Vagina (tissue), 2 donors: ENCODE measurements at regions not wholly inside any gene's neighbourhood (a gene's known extent, or its start where the extent isn't known, plus 50 kb on each side); places are given as distances from the start of the nearest gene placed in this dataset.

Experiments
- DNase-seq, 2 donors: peaks; one replicate each; pipeline ENCODE4 v3.0.0-alpha.2; 2017; ENCODE audit errors: extremely low spot score in 2 of 2
- H3K27ac ChIP-seq: fragments of 200-600 bp; sonication (generic); one replicate; pipeline ENCODE4 v1.5.1; 2019
- H3K27me3 ChIP-seq: fragments of 200-600 bp; sonication (generic); one replicate; pipeline ENCODE4 v1.5.1; 2019
- H3K36me3 ChIP-seq, 2 donors: fragments of 200-600 bp; sonication (generic); one replicate each; pipeline ENCODE4 v1.5.1; 2017 to 2019
- H3K4me1 ChIP-seq: fragments of 200-600 bp; sonication (generic); one replicate; pipeline ENCODE4 v1.5.1; 2019
- H3K4me3 ChIP-seq, 2 donors: fragments of 200-600 bp; sonication (generic); 1 replicate in 1 of 2; 2 replicates in 1 of 2; pipeline ENCODE4 v1.5.1; 2016 to 2019
- H3K9me3 ChIP-seq: fragments of 200-600 bp; sonication (generic); one replicate; pipeline ENCODE4 v1.5.1; 2019
- CTCF ChIP-seq, 3 experiments: fragments of 450-650 bp in 2 of 3; fragments of 200-600 bp in 1 of 3; sonication (generic) in 1 of 3; IDR thresholded peaks; one replicate each; pipeline ENCODE4 v1.5.1; 2017 to 2019; ENCODE audit warnings: antibody characterized with exemption in 3 of 3, mild to moderate bottlenecking in 2 of 3, moderate library complexity in 2 of 3
- POLR2A ChIP-seq, 2 donors: fragments of 450-650 bp; IDR thresholded peaks; one replicate each; pipeline ENCODE4 v1.6.1; 2017; ENCODE audit warnings: antibody characterized with exemption in 2 of 2, mild to moderate bottlenecking in 2 of 2, moderate library complexity in 2 of 2
- POLR2AphosphoS5 ChIP-seq, 2 donors: sonication (generic); formaldehyde crosslinking; IDR thresholded peaks; one replicate each; pipeline ENCODE4 v1.9.0; 2017; ENCODE audit warnings: antibody characterized with exemption in 2 of 2, mild to moderate bottlenecking in 2 of 2, low read depth in 1 of 2; ENCODE audit not compliant: insufficient read depth in 1 of 2
- intact Hi-C: fragments of 100-400 bp; cut with DNase I; formaldehyde crosslinking; loops from one replicate; pipeline ENCODE4 v1.15.1; 2023

DNA sequence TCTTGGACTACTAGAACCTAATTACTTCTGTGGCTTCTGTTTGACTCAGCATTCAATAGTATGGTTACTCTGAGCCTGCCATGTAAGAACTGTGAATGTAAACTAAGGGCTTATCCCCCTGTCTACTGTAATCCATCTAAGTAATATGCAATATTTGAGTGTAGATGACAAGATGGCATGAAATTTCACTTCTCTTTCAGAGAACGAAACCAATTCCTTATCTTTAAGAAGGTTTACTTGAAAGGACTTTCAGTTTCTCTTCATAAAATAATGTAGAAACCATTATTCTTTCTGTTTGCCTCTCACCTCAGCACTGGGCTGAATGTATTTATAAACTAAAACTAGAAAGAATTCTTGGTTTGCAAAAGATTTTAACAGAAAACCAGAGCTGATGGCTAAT is 60.4 kb upstream of the ARID2 start:
- Histone ChIP-seq H3K4me3 (no peak overlapping the region), H3K27ac (no peak overlapping the region)

DNA sequence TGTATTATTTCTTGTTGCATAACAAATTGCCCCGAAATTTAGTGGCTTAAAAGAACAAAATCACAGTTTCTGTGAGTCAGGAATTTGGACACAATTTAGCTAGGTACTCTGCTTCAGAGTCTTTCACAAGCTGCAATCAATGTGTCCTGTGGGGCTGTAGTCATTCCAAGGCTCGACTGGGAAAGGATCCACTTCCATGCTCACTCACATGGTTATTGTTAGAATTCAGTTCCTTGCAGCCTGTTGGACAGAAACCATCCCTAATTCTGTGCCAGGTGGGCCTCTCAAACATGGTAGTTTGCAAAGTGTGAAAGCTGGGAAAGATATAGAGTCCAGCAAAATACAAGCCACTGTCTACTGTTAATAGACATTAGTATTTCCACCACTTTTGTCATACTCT is 59.7 kb upstream of the ARID2 start:
- no peak overlapping the region for H3K27ac ChIP-seq
- no peaks in the 10 kb centered on the region for H3K36me3 ChIP-seq
- intact Hi-C loops, result no loop called here
- no peak for TF ChIP-seq POLR2A (IDR thresholded peaks at IDR 0.05)
- TF ChIP-seq CTCF (IDR thresholded peaks at IDR 0.05), result no peak
- TF ChIP-seq POLR2AphosphoS5 (IDR thresholded peaks at IDR 0.05; ENCODE audit: insufficient read depth in 1 of 2, low read depth in 1 of 2), result no peak
- peaks cover 5% of the 10 kb centered on the region for H3K4me1 ChIP-seq
- no peaks in the 10 kb centered on the region for H3K27me3 ChIP-seq
- DNase-seq, result no peak
- H3K4me3 ChIP-seq, result no peak overlapping the region
- H3K9me3 ChIP-seq, result no peaks in the 10 kb centered on the region

More for the DNA sequence above, 60.4 kb upstream of the ARID2 start:
- peaks cover 5% of the 10 kb centered on the region for H3K4me1 ChIP-seq
- intact Hi-C loops, result no loop called here
- DNase-seq, result no peak
- H3K27me3 ChIP-seq, result no peaks in the 10 kb centered on the region
- no peak for TF ChIP-seq POLR2AphosphoS5 (IDR thresholded peaks at IDR 0.05; ENCODE audit: insufficient read depth in 1 of 2, low read depth in 1 of 2)
- no peak for TF ChIP-seq CTCF (IDR thresholded peaks at IDR 0.05)
- TF ChIP-seq POLR2A (IDR thresholded peaks at IDR 0.05), result no peak
- H3K36me3 ChIP-seq, result no peaks in the 10 kb centered on the region
- H3K9me3 ChIP-seq, result no peaks in the 10 kb centered on the region

GRCh38 chr12:45670346-45671065 is 59.0 kb upstream of the ARID2 start:
- Histone ChIP-seq H3K27ac (no peak overlapping the region), H3K36me3 (no peaks in the 10 kb centered on the region), H3K9me3 (no peaks in the 10 kb centered on the region), H3K4me3 (no peak overlapping the region), H3K27me3 (no peaks in the 10 kb centered on the region), H3K4me1 (peaks cover 5% of the 10 kb centered on the region)
- DNase-seq, result no peak
- intact Hi-C loops, result no loop called here
- TF ChIP-seq POLR2A (IDR thresholded peaks at IDR 0.05) (no peak), CTCF (IDR thresholded peaks at IDR 0.05) (no peak), POLR2AphosphoS5 (IDR thresholded peaks at IDR 0.05; ENCODE audit: insufficient read depth in 1 of 2, low read depth in 1 of 2) (no peak)

GRCh38 chr12:45671254-45671653 is 58.3 kb upstream of the ARID2 start:
- Histone ChIP-seq H3K9me3 (no peaks in the 10 kb centered on the region), H3K4me3 (no peak overlapping the region), H3K27me3 (no peaks in the 10 kb centered on the region), H3K27ac (no peak overlapping the region), H3K36me3 (no peaks in the 10 kb centered on the region), H3K4me1 (peaks cover 5% of the 10 kb centered on the region)
- intact Hi-C loops, result no loop called here
- no peak for TF ChIP-seq POLR2AphosphoS5 (IDR thresholded peaks at IDR 0.05; ENCODE audit: insufficient read depth in 1 of 2, low read depth in 1 of 2)
- TF ChIP-seq POLR2A (IDR thresholded peaks at IDR 0.05), result no peak
- no peak for TF ChIP-seq CTCF (IDR thresholded peaks at IDR 0.05)
- no peak for DNase-seq

- no peak overlapping the region for H3K27ac ChIP-seq
- no peak for DNase-seq
Measured at GRCh38 chr12:45674181-45674977, 55.1 kb upstream of the ARID2 start.

More at GRCh38 chr12:45674181-45674977, 55.1 kb upstream of the ARID2 start:
- Histone ChIP-seq H3K4me1 (peaks cover 5% of the 10 kb centered on the region), H3K36me3 (no peaks in the 10 kb centered on the region), H3K4me3 (no peak overlapping the region), H3K9me3 (no peaks in the 10 kb centered on the region), H3K27me3 (no peaks in the 10 kb centered on the region)
- intact Hi-C loops, result no loop called here
- TF ChIP-seq POLR2A (IDR thresholded peaks at IDR 0.05) (no peak), CTCF (IDR thresholded peaks at IDR 0.05) (no peak), POLR2AphosphoS5 (IDR thresholded peaks at IDR 0.05; ENCODE audit: insufficient read depth in 1 of 2, low read depth in 1 of 2) (no peak)
